Fibroblast of mammary gland (primary cell): ENCODE measurements at regions not wholly inside any gene's neighbourhood (a gene's known extent, or its start where the extent isn't known, plus 50 kb on each side); places are given as distances from the start of the nearest gene placed in this dataset.

Experiments used
- DNase-seq: peaks from one replicate; pipeline ENCODE4 v3.0.0-alpha.2; 2010; ENCODE audit warnings: low read depth
- H3K4me3 ChIP-seq: 2 replicates; pipeline ENCODE4 v1.5.1; 2011; ENCODE audit warnings: low read depth, mild to moderate bottlenecking, low read length, moderate library complexity; ENCODE audit not compliant: control insufficient read depth
- TF ChIP-seq, protein P1 (sequence below): conservative IDR thresholded peaks from 2 replicates; pipeline ENCODE4 v1.5.1; 2011; ENCODE audit warnings: low read depth, low read length, inconsistent platforms; ENCODE audit not compliant: control insufficient read depth, insufficient read depth

DNA sequence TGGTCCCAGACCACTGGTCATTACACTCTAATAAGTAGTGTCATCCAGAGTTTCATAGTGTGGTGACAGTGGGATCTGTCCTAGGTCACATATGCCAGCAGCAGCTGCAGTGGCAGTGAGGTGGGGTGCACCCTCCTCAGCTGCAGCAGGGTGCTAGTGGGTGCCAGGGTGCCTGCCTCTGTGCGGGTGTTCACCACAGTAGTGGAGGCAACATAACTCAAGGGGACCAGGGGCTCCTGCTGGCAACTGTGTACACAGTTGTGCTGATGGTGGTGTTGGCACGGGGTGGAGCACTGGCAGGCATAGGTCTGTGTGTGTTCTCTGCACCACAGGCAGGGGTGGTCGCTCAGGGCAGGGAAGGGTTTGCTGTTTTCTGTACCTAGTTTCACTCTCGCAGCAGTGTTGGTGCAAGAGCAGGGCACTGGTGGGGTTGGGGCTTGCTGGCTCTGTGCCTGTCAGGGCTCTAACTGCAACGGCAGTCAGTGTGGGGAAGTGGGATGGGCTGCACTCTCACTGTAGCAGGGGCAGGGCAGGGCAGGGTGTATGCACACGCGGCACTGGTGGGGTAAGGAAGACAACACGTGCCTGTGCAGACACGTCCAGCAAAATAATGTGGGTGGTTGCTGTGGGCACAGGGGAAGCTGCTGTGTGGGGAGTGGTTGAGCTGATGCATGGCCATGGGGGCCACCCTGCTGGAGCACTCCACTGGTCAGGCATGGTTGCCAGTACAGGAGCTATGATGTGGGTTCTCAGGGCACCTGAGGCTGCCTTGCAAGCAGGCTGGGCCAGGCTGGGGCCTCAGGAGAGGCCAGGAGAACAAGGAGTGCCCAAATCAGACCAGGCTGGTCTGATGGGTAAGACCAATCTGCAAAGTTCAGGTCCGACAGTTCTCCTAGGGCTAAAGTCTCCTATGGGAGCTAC, 226.6 kb downstream of the MEIS1 start:
- no peak for DNase-seq
- H3K4me3 ChIP-seq: no peak overlapping the region
- TF ChIP-seq, protein P1, sequence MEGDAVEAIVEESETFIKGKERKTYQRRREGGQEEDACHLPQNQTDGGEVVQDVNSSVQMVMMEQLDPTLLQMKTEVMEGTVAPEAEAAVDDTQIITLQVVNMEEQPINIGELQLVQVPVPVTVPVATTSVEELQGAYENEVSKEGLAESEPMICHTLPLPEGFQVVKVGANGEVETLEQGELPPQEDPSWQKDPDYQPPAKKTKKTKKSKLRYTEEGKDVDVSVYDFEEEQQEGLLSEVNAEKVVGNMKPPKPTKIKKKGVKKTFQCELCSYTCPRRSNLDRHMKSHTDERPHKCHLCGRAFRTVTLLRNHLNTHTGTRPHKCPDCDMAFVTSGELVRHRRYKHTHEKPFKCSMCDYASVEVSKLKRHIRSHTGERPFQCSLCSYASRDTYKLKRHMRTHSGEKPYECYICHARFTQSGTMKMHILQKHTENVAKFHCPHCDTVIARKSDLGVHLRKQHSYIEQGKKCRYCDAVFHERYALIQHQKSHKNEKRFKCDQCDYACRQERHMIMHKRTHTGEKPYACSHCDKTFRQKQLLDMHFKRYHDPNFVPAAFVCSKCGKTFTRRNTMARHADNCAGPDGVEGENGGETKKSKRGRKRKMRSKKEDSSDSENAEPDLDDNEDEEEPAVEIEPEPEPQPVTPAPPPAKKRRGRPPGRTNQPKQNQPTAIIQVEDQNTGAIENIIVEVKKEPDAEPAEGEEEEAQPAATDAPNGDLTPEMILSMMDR: no peak

DNA sequence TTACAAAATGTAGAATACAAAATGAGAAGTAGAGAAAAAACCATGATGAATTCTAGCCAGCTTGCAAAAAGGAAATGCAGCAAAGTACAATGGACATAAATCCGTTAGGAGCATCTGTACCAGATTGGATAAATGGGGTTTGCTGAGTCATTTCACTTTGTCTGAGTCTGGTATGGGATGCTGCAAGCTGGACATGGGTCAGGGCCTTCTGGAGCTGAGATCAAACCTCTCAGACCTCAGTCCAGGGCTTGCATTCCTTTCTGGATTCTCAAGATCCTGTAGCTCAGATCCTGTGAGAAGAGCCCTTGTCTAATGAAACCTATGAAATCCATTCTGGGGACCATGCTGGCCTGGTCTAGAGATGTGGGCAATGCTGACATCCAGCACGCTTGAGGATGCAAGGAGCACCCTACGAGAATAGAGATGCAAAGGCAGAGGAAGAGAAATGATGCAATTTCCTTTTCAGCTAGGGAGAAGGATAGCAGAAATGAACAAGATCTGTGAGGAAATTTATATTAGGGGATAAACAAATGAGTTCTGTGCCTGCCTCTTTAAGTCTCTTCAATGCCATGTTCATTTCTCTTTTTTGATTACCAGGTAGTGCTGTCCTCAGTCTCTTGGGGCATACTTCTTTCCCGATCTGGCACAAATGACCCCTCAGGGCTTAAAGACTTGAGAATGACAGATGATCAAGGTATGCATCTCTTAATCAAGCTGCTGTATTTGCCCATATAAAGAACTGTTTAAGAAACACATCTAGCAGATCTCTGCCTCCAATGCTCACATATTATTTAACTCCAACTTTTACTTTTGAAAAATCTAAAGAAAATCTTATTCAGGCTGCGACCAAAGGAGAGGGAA, 230.4 kb downstream of the MEIS1 start:
- TF ChIP-seq, protein P1: no peak
- no peak overlapping the region for H3K4me3 ChIP-seq
- peak; percentile 43 for DNase-seq

DNA sequence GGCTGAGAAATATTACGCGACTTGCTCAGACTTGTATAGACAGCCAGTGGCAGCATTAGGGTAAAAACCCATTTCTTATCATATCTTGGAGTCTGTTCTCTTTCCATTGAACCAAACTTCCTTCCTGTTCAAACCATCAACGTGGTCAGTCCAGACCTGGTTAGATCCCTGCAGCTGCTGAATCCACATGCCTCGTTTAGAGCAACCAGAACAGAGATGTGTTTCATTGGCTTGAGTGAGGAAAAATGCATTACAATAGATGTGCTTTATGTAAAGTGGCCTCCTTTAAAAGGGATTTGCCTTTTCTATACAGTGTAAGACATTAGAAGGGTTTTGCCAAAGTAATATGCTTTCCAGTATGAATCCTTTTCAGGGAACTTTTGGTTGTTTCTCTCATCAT, 232.4 kb downstream of the MEIS1 start:
- no peak for DNase-seq
- TF ChIP-seq, protein P1: no peak
- no peak overlapping the region for H3K4me3 ChIP-seq

DNA sequence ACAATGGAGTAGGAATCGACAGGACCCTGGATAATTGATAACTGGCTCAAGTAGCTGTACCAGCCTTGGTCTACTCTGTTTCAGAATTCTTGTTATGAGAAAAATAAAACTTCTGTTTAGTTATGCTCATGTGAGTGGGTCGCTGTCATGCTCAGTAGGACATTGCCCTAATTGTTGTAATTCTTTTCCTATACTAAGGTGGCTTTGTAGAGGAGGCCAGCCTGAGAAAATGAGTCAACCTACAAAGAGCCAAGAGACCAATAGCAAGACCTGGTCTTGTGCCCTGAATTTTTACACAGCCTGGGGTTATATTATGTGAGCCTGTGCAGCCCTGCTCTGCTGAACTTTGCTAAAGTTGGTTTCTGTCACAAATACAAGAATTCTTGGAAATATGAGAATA, 238.4 kb downstream of the MEIS1 start:
- H3K4me3 ChIP-seq: no peak overlapping the region
- TF ChIP-seq, protein P1: no peak
- DNase-seq: no peak

DNA sequence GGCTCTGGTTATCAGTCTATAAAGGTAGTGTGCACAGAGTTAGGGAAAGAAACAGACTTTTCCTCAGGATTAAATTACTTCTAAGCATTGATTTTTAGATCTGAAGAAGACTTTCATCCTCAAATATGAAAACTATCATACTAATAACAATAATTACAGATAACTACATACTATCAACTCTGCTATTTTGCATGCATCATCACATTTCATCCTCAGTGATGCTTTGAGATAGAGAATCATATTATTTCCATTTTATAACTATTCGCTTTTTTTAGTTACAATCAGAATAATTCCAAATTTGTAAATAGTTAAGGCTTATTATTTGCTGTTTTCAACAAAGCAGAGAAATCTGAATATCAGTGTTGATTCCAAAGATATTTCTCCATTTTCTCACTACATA, 239.2 kb downstream of the MEIS1 start:
- no peak overlapping the region for H3K4me3 ChIP-seq
- TF ChIP-seq, protein P1: no peak
- no peak for DNase-seq

DNA sequence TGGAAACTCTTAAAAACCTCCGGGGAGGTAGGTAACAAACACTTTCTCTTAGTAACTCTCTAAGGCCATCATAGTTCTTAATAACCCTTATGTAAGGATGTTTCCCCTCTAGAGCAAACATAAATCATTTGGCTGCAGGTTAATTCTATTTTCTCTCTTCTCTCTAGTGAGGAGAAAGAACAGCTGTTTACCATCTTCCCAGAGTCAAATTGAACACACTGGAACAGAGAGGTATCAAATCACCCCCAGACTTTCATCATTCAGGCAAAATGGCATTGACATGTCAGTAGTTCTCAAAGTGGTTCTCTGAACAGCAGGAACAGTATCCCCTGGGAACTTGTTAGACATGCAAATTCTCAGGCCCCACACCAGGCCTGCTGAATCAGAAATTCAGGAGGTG, 240.7 kb downstream of the MEIS1 start:
- TF ChIP-seq, protein P1: no peak
- DNase-seq: no peak
- H3K4me3 ChIP-seq: no peak overlapping the region
